ENCODE measurements at regions not wholly inside any gene's neighbourhood (a gene's known extent, or its start where the extent isn't known, plus 50 kb on each side); places are given as distances from the start of the nearest gene placed in this dataset.
A peak's percentile ranks its signal among the peaks of the same experiment; 100 is the strongest.

DNA sequence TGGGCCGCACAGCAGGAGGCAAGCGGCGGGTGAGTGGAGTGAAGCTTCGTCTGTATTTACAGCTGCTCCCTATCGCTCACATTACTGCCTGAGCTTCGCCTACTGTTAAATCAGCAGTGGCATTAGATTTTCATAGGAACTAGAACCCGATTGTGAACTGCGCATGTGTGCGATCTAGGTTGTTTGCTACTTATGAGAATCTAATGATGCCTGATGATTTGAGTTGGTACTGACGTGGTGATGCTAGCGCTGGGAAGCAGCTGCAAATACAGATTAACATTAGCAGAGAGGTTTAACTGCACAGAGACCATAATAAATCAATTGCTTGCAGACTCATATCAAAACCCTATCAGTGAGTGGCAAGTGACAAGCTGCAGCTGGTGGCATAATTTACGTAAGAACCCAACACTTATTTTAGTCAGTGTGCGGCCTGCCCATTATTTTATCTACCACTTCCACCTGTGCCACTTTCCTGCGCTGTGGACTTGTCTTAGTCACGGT, 133.4 kb upstream of the CDH9 start:
- Histone ChIP-seq H3K4me3 (ENCODE audit: low read depth, low read length) (no peak overlapping the region), H3K27me3 (ENCODE audit: control insufficient read depth, insufficient read depth, low read length) (no peaks in the 10 kb centered on the region), H3K36me3 (ENCODE audit: control insufficient read depth, insufficient read depth, low read length) (no peaks in the 10 kb centered on the region)
- DNase-seq (ENCODE audit: low read depth) = no peak
- no peak for FAIRE-seq
- TF ChIP-seq, protein P1, sequence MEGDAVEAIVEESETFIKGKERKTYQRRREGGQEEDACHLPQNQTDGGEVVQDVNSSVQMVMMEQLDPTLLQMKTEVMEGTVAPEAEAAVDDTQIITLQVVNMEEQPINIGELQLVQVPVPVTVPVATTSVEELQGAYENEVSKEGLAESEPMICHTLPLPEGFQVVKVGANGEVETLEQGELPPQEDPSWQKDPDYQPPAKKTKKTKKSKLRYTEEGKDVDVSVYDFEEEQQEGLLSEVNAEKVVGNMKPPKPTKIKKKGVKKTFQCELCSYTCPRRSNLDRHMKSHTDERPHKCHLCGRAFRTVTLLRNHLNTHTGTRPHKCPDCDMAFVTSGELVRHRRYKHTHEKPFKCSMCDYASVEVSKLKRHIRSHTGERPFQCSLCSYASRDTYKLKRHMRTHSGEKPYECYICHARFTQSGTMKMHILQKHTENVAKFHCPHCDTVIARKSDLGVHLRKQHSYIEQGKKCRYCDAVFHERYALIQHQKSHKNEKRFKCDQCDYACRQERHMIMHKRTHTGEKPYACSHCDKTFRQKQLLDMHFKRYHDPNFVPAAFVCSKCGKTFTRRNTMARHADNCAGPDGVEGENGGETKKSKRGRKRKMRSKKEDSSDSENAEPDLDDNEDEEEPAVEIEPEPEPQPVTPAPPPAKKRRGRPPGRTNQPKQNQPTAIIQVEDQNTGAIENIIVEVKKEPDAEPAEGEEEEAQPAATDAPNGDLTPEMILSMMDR (IDR thresholded peaks at IDR 0.05; ENCODE audit: insufficient read depth, low read length, severe bottlenecking) = no peak

DNA sequence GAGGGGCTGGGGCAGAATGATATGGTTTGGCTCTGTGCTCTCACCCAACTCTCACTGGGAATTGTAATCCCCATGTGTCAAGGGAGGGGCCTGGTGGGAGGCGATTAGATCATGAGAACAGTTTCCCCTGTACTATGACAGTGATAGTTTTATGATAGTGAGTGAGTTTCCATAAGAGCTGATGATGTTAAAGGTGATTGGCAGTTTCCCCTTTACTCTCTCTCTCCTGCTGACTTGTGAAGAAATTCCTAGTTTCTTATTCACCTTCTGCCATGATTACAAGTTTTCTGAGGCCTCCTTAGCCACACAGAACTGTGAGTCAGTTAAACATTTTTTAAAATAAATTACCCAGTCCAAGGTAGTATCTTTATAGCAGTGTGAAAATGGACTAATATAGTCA, 120.4 kb upstream of the CDH9 start:
- no peaks in the 10 kb centered on the region for H3K27me3 ChIP-seq (ENCODE audit: control insufficient read depth, insufficient read depth, low read length)
- H3K4me3 ChIP-seq (ENCODE audit: low read depth, low read length) = no peak overlapping the region
- TF ChIP-seq, protein P1 (IDR thresholded peaks at IDR 0.05; ENCODE audit: insufficient read depth, low read length, severe bottlenecking) = no peak
- no peak for DNase-seq (ENCODE audit: low read depth)
- no peaks in the 10 kb centered on the region for H3K36me3 ChIP-seq (ENCODE audit: control insufficient read depth, insufficient read depth, low read length)
- no peak for FAIRE-seq

DNA sequence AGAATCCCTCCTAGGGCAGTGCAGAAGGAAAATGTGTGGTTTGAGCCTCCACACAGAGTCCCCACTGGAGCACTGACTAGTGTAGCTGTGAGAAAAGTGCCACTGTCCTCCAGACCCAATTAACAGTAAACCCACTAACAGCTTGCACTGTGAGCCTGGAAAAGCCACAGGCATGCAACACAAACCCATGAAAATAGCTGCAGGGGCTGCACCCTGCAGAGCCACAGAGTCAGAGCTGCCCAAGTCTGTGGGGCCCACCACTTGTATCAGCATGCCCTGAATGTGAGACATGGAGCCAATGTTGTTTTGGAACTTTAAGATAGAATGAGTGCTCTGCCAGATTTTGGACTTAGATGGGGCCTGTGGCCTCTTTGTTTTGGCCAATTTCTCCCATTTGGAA, 119.8 kb upstream of the CDH9 start:
- no peak overlapping the region for H3K4me3 ChIP-seq (ENCODE audit: low read depth, low read length)
- H3K36me3 ChIP-seq (ENCODE audit: control insufficient read depth, insufficient read depth, low read length) = no peaks in the 10 kb centered on the region
- H3K27me3 ChIP-seq (ENCODE audit: control insufficient read depth, insufficient read depth, low read length) = no peaks in the 10 kb centered on the region
- no peak for FAIRE-seq
- TF ChIP-seq, protein P1 (IDR thresholded peaks at IDR 0.05; ENCODE audit: insufficient read depth, low read length, severe bottlenecking) = no peak
- peak; percentile 4 for DNase-seq (ENCODE audit: low read depth)

DNA sequence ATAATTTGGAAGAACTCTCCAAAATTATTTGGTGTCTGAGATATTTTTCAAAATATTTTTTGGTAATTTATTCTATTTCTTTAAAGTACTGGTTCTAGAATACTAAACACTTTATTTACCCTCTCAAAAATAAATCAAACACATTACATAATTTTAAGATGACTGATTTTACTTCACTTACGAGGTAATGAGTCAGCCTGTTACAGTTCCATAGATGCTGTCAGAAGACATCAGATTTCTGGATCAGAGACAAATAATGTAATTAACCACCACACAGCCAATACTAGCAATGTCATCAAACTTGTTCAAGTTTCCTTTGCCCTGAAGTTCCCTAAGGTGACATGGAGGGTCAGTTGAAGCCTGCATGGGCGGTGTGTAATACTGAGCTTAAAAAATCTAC, 106.1 kb upstream of the CDH9 start:
- DNase-seq (ENCODE audit: low read depth) (peak; percentile 55), FAIRE-seq (no peak)
- TF ChIP-seq, protein P1 (IDR thresholded peaks at IDR 0.05; ENCODE audit: insufficient read depth, low read length, severe bottlenecking) = no peak
- no peaks in the 10 kb centered on the region for H3K36me3 ChIP-seq (ENCODE audit: control insufficient read depth, insufficient read depth, low read length)
- H3K4me3 ChIP-seq (ENCODE audit: low read depth, low read length) = no peak overlapping the region
- H3K27me3 ChIP-seq (ENCODE audit: control insufficient read depth, insufficient read depth, low read length) = no peaks in the 10 kb centered on the region

DNA sequence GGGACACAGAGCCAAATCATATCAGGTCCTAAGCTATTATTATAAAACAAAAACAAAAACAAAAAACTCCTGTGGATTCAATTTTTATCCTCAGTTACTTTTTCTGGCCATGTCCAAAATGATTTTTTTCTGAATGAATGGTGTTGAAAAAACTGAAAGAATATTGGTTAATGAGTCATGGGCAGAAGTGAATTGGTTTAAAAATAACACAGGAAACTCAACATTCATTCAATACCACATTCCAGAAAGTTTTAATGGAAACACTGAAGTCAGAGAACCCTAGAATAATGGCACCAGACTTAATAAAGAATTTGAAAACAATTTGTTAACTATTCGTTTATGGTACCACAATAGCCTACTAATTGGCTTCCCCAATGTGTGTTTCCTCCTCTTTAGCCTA, 102.4 kb upstream of the CDH9 start:
- DNase-seq (ENCODE audit: low read depth) = peak; percentile 4
- no peak for FAIRE-seq
- Histone ChIP-seq H3K27me3 (ENCODE audit: control insufficient read depth, insufficient read depth, low read length) (no peaks in the 10 kb centered on the region), H3K4me3 (ENCODE audit: low read depth, low read length) (no peak overlapping the region), H3K36me3 (ENCODE audit: control insufficient read depth, insufficient read depth, low read length) (no peaks in the 10 kb centered on the region)
- TF ChIP-seq, protein P1 (IDR thresholded peaks at IDR 0.05; ENCODE audit: insufficient read depth, low read length, severe bottlenecking) = no peak

DNA sequence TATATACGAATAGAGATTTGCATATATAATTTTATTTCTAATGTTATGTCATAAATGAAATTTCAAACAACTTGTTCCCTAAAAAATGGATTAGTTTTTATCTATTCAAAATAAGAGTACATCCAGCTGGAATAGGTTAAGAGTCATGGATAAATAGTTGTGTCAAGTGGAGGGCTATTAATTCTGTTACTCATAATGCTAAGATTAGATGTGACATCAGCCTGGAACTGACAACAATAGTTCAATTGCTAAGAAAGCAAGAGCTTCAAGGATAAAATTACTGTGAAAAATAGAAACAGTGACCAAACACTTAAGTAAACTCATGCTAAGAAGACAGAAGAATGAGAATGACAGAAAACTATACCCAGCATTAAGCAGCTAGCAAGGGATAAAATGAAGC, 92.2 kb upstream of the CDH9 start:
- TF ChIP-seq, protein P1 (IDR thresholded peaks at IDR 0.05; ENCODE audit: insufficient read depth, low read length, severe bottlenecking) = no peak
- H3K27me3 ChIP-seq (ENCODE audit: control insufficient read depth, insufficient read depth, low read length) = no peaks in the 10 kb centered on the region
- H3K4me3 ChIP-seq (ENCODE audit: low read depth, low read length) = no peak overlapping the region
- DNase-seq (ENCODE audit: low read depth) (no peak), FAIRE-seq (no peak)
- H3K36me3 ChIP-seq (ENCODE audit: control insufficient read depth, insufficient read depth, low read length) = no peaks in the 10 kb centered on the region
